ENCODE measurements at regions not wholly inside any gene's neighbourhood (a gene's known extent, or its start where the extent isn't known, plus 50 kb on each side); places are given as distances from the start of the nearest gene placed in this dataset.

GRCh38 chr2:185507719-185508118 lies 230.9 kb upstream of the FSIP2 start:
- no peak for TF ChIP-seq NFIC (IDR thresholded peaks at IDR 0.05)
- TF ChIP-seq EP300 (IDR thresholded peaks at IDR 0.05; ENCODE audit: borderline replicate concordance), result peak; percentile 17; the same call in 1 of the 2 replicates

GRCh38 chr2:185510060-185510459 lies 228.5 kb upstream of the FSIP2 start:
- TF ChIP-seq EP300 (IDR thresholded peaks at IDR 0.05; ENCODE audit: borderline replicate concordance), result no peak
- TF ChIP-seq MAX (IDR thresholded peaks at IDR 0.05), result no peak
- no peak for TF ChIP-seq TEAD4 (IDR thresholded peaks at IDR 0.05)
- no peak for TF ChIP-seq TAF1 (IDR thresholded peaks at IDR 0.05; ENCODE audit: low read depth)
- TF ChIP-seq CREB1 (IDR thresholded peaks at IDR 0.05; ENCODE audit: low read depth), result no peak
- TF ChIP-seq TCF12 (IDR thresholded peaks at IDR 0.05; ENCODE audit: low read depth), result no peak
- no peak for TF ChIP-seq CEBPB (IDR thresholded peaks at IDR 0.05)
- TF ChIP-seq NFIC (IDR thresholded peaks at IDR 0.05), result no peak
- no peak for TF ChIP-seq REST (IDR thresholded peaks at IDR 0.05; ENCODE audit: low read depth)
- TF ChIP-seq USF1 (IDR thresholded peaks at IDR 0.05), result no peak
- TF ChIP-seq RAD21 (IDR thresholded peaks at IDR 0.05; ENCODE audit: low read depth), result no peak
- no peak for TF ChIP-seq YY1 (IDR thresholded peaks at IDR 0.05; ENCODE audit: low read depth)
- no peak for TF ChIP-seq ZBTB7A (IDR thresholded peaks at IDR 0.05; ENCODE audit: low read depth)
- TF ChIP-seq EGR1 (IDR thresholded peaks at IDR 0.05), result no peak
- no peak for TF ChIP-seq FOXM1 (IDR thresholded peaks at IDR 0.05; ENCODE audit: borderline replicate concordance, low read depth)

- TF ChIP-seq MAX (IDR thresholded peaks at IDR 0.05) (no peak), CREB1 (IDR thresholded peaks at IDR 0.05; ENCODE audit: low read depth) (no peak), ZBTB7A (IDR thresholded peaks at IDR 0.05; ENCODE audit: low read depth) (no peak), TAF1 (IDR thresholded peaks at IDR 0.05; ENCODE audit: low read depth) (no peak), REST (IDR thresholded peaks at IDR 0.05; ENCODE audit: low read depth) (no peak), TEAD4 (IDR thresholded peaks at IDR 0.05) (no peak), EGR1 (IDR thresholded peaks at IDR 0.05) (no peak), YY1 (IDR thresholded peaks at IDR 0.05; ENCODE audit: low read depth) (no peak), USF1 (IDR thresholded peaks at IDR 0.05) (no peak), NFIC (IDR thresholded peaks at IDR 0.05) (no peak), EP300 (IDR thresholded peaks at IDR 0.05; ENCODE audit: borderline replicate concordance) (no peak), RAD21 (IDR thresholded peaks at IDR 0.05; ENCODE audit: low read depth) (no peak), CEBPB (IDR thresholded peaks at IDR 0.05) (no peak), TCF12 (IDR thresholded peaks at IDR 0.05; ENCODE audit: low read depth) (no peak), FOXM1 (IDR thresholded peaks at IDR 0.05; ENCODE audit: borderline replicate concordance, low read depth) (no peak)
Measured at GRCh38 chr2:185511925-185512324, 226.7 kb upstream of the FSIP2 start.

- TF ChIP-seq RAD21 (IDR thresholded peaks at IDR 0.05; ENCODE audit: low read depth) (peak; percentile 41), NFIC (IDR thresholded peaks at IDR 0.05) (no peak)
Measured at GRCh38 chr2:185522472-185522871, 216.1 kb upstream of the FSIP2 start.

- TF ChIP-seq TEAD4 (IDR thresholded peaks at IDR 0.05) (no peak), CREB1 (IDR thresholded peaks at IDR 0.05; ENCODE audit: low read depth) (no peak), CEBPB (IDR thresholded peaks at IDR 0.05) (no peak), RAD21 (IDR thresholded peaks at IDR 0.05; ENCODE audit: low read depth) (no peak), TCF12 (IDR thresholded peaks at IDR 0.05; ENCODE audit: low read depth) (no peak), MAX (IDR thresholded peaks at IDR 0.05) (no peak), NFIC (IDR thresholded peaks at IDR 0.05) (no peak), TAF1 (IDR thresholded peaks at IDR 0.05; ENCODE audit: low read depth) (no peak), EP300 (IDR thresholded peaks at IDR 0.05; ENCODE audit: borderline replicate concordance) (no peak), ZBTB7A (IDR thresholded peaks at IDR 0.05; ENCODE audit: low read depth) (no peak), USF1 (IDR thresholded peaks at IDR 0.05) (no peak), YY1 (IDR thresholded peaks at IDR 0.05; ENCODE audit: low read depth) (no peak), EGR1 (IDR thresholded peaks at IDR 0.05) (no peak), FOXM1 (IDR thresholded peaks at IDR 0.05; ENCODE audit: borderline replicate concordance, low read depth) (no peak), REST (IDR thresholded peaks at IDR 0.05; ENCODE audit: low read depth) (no peak)
Measured at GRCh38 chr2:185526161-185526560, 212.4 kb upstream of the FSIP2 start.

All from Ishikawa (cell line).